GDM1 (cell line): ENCODE measurements at regions not wholly inside any gene's neighbourhood (a gene's known extent, or its start where the extent isn't known, plus 50 kb on each side); places are given as distances from the start of the nearest gene placed in this dataset.

ENCODE experiments used
- DNase-seq: peaks from one replicate; lab custom pipeline; 2025; lab: John Stamatoyannopoulos, UW

- DNase-seq, result no peak
Measured at GRCh38 chr12:88310666-88311065, 168.6 kb downstream of the TMTC3 start.

GRCh38 chr12:88313554-88313953 lies 171.4 kb downstream of the TMTC3 start:
- DNase-seq, result no peak

- DNase-seq, result no peak
Measured at GRCh38 chr12:88314706-88315105, 172.6 kb downstream of the TMTC3 start.

DNA sequence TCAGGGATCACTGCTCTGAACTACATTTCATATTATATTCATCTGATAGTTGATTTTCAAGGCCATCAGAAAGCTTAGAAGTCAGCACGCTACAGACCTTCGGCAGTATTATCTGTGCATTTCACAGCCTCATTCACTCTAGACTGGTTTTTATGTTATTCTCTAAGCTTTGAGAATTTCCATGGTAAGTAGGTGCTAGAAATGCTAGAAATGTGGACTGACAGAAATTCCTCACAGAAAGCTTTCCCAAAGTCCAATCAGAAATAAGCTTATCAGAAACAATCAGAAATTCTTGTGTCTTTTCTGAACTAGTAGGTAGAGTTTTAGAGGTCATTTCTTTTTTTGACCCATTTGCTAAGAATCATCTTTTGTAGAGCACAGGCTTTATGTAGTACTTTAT lies 176.6 kb downstream of the TMTC3 start:
- DNase-seq, result no peak

DNA sequence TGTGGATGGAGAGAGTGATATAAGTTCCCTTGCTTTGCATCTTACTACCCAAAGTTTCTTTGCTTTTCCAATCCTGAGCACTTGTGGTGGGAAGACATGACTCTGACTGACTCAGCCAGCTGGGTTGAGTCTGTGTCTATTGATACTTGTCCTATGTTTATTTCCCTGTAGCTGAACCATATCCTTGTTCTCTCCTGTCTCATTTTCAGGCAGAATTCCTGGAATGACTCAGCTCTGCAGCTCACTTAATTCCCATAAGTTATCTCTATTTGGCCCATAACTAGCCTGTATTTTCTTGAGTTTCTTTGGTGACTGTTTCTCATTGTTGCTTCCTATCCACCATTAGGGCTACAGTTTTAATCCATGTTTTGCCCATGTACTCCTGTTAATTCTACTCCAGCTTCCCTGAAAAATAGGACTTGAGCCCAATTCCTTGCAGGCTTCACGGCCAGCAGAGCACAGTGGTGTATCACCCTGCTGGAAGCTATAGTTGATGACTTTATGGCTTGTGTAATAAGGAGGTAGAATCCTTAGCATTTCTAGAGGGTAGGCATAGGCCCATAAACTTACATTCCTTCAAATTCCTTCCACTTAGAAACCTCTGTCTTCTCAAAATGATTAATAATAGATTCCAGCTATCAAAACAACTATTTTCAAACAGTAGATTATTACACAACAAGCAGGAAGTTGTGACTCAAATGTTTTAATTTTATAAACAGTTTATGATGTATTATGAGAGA lies 183.1 kb downstream of the TMTC3 start:
- DNase-seq, result no peak

GRCh38 chr12:88325816-88326189 lies 183.7 kb downstream of the TMTC3 start:
- DNase-seq, result no peak

DNA sequence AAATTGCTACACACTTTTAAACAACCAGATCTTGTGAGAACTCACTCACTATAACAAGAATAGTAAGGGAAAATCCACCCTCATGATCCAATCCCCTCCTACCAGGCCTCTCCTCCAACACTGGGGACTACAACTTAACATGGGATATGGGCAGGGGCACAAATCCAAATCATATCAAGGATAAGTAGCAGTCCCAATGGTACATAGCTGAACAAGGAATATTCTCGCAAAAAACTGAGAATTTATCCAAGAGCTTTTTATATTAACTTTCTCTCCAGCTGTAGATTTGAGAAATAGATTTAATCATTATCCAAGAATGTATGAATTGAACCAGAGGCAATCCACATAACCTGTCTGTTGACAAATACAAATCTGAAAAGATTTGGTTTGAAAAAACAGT lies 185.2 kb downstream of the TMTC3 start:
- no peak for DNase-seq

GRCh38 chr12:88328090-88328489 lies 186.0 kb downstream of the TMTC3 start:
- no peak for DNase-seq

- no peak for DNase-seq
Measured at GRCh38 chr12:88329833-88330232, 187.7 kb downstream of the TMTC3 start.

DNA sequence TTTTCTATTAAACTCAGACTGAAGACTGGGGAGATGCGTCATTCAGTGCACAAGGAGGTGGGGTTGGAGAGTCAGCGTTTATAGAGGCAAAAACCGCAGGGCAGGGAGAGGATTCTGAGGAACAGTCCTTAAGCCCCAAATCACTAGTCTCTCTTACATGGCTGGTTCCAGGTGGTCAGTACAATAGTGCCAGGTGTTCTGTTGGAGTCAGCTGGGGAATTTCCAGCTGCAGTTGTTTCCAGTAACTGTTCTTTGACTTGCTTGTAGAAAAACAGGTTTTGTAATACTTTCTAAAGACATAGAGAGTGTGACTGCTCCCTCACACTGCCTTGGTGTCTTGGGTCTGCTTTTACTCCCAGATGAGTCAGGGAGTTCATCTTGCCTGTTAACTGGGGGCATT lies 192.2 kb downstream of the TMTC3 start:
- DNase-seq, result no peak

GRCh38 chr12:88336076-88336739 lies 194.1 kb downstream of the TMTC3 start:
- no peak for DNase-seq

- DNase-seq, result no peak
Measured at GRCh38 chr12:88338486-88338885, 196.4 kb downstream of the TMTC3 start.

DNA sequence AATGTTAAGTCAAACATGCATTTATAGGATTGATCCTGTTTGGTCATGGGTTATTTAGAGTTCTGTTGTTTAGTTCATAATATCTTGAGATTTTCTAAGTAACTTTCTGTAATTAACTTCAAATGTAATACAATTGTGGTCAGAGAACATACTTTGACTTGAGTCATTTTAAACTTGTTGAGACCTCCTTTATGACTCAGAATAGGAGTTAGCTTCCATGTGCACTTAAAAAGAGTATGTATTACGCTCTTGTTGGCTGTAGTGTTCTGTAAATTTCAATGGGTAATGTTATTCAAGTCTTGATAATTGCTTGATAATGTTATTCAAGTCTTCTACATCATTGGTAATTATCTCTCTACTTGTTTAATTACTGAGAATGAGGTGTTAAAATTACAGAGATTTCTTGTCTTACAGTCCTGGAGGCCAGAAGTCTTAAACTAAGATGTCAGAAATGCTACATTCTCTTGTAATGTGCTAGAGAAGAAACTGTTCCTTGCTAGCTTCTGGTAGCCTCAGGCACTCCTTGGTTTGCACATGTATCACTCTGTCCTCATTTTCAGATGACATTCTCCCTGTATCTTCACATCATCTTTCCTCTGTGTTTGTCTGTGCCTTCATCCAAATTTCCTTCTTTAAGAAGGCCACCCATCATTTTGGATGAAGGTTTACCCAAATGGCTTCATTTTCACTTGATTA lies 197.3 kb downstream of the TMTC3 start:
- DNase-seq, result no peak

DNA sequence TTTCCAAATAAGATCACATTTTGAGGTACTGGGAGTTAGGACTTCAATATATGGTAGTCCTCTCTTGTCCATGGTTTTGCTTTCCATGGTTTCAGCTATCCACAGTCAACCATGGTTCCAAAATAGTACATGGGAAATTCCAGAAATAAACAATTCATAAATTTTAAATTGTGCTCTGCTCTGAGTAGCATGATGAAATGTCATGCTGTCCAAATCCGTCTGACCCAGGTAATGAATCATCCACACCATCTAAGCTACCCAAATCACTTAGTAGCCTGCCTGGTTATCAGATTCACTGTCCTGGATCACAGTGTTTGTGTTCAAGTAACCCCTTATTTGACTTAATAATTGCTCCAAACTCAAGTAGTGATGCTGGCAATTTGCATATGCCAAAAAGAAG lies 197.9 kb downstream of the TMTC3 start:
- DNase-seq, result no peak

DNA sequence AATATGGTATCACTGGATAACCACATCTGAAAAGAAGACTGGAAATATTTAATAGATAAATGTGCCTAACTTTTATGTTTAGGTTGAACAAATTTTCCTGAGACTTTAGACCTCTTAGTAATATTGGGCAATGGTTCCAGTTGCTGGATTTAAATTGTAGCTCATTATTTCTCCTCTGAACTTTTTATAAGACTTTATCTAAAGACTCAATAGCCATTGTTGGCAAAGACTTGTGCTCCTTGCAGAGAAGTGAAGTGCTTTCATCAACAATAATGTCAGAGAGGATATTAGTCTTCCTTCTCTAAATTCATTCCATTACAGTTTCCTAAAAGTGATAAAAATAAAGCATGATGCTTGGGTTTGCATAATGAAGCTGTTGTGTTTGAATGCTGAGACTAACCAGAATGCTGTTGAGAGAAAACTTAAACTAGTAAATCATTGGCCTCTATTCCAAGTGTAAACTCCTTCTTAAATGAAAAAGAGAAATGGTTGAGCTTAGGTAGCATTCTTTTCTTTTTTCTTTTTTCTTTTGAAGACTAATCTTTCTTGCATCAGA lies 200.2 kb downstream of the TMTC3 start:
- no peak for DNase-seq

DNA sequence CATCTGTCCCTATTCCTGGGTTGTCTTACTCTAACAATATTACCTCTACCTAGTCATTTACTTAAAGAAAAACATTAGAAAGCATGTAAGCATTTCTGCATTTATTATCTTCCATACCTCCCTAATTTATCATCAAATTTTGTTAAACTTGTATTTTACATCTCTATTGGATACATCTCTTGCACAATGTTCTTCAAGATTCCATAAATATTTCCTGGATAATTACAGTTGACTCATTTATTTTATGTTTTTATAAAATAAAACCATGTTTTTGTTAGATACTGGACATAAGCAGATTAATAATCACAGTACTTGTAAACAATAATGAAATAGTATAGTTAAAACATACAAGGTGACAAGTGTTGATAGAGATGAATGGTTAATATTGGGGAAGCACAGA lies 209.0 kb downstream of the TMTC3 start:
- no peak for DNase-seq

GRCh38 chr12:88354691-88355090 lies 212.6 kb downstream of the TMTC3 start:
- DNase-seq, result no peak

DNA sequence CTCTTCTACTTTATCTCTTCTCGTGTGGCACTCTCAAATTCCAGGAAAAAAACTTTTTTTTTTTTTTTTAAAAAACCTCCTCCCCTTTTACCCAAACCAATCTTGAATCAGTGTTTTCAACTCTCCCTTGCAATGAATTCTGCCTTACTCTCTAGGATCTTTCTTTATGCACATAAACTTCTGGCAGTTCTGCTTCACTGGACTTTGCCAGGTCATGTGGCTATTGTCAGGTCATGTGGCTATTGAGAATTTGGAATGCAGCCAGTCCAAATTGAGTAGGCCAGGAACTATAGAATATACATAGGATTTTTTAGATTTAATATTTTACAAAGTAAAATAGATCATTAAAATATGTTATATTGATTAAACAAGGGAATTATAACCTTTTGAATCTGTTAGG lies 218.2 kb downstream of the TMTC3 start:
- no peak for DNase-seq

- no peak for DNase-seq
Measured at GRCh38 chr12:88361493-88361892, 218.8 kb downstream of the KITLG start.

DNA sequence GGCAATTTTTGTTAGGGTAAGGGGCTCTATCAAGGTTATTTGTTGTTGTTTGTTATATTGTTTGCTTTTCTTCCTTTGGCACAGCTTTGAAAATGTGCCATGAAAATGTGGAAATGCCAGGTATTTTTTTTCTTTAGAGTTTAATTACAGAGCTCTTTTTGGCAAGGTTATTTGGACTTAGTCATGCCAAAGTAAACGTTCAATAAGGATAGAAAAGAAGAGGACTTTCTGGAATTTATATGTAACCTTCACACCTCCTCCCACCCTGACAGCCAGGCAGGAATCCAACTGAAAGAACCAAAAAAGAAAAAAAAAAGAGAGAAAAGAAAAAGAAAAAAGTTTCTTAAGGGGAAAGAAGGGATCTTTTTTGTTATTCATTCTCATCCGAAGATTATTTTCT lies 217.8 kb downstream of the KITLG start:
- DNase-seq, result no peak

DNA sequence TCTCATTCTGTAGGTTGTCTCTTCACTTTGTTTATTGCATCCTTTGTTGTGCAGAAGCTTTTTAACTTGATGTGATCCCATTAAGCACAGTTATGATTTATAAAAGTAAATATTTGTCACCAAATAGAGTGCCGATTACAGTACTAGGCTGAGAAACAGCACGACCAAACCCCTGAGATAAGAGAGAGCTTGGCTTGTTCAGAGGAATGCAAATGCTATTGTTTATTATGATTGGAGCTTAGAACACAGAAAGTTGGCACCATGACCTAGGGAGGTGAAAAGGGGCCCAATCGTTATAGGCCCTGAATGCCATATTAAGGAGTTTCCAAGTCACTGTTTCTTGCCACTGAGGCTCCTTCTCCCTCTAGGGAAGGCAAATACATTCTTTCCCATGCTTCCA lies 214.9 kb downstream of the KITLG start:
- no peak for DNase-seq

DNA sequence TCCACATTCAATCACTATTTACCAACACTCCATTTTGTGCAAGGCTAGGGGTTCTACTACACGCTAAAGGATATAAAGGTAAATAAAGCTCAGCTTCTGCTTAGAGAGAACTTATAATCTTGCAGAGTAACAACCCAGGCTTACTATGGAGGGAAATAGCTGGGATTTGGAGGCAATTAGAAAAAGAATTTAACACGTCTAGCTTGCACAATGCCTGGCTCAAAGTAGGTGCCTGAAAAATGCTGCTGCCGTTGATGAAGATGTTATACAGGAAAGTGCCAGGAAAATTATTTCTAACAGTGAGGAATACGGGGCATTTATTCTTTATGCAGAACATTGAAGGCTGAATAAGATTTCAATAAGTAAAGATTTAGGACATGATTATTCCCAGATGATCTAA lies 214.2 kb downstream of the KITLG start:
- DNase-seq, result no peak

DNA sequence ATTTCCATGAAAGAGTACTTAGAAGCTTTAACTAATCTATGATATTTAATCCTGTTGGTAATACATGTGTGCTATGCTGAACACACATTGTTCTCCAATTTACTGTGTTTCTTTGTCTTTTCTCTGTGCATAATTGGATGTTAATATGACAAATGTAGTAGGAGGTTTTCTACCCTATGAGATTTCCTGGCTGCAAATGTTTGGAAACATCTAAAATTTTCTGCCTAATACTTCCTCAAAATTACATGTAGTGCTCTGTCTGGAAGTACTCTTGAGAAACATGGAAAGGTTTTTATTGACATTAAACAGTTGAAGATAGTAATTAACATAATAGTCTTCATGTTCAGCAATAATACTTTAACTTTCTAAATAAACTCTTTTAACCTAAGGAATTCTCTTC lies 213.0 kb downstream of the KITLG start:
- no peak for DNase-seq
